AG10803 (cell line): ENCODE measurements at regions not wholly inside any gene's neighbourhood (a gene's known extent, or its start where the extent isn't known, plus 50 kb on each side); places are given as distances from the start of the nearest gene placed in this dataset.

Experiments used
- DNase-seq: peaks from one replicate; pipeline ENCODE4 v3.0.0; 2010; ENCODE audit warnings: low read depth
- H3K4me3 ChIP-seq: 2 replicates; pipeline ENCODE4 v1.5.1; 2011; ENCODE audit warnings: mild to moderate bottlenecking, low read length, control low read depth
- TF ChIP-seq, protein P1 (sequence below): conservative IDR thresholded peaks from 2 replicates; pipeline ENCODE4 v1.5.1; 2011; ENCODE audit warnings: mild to moderate bottlenecking, low read length, control low read depth, inconsistent platforms

DNA sequence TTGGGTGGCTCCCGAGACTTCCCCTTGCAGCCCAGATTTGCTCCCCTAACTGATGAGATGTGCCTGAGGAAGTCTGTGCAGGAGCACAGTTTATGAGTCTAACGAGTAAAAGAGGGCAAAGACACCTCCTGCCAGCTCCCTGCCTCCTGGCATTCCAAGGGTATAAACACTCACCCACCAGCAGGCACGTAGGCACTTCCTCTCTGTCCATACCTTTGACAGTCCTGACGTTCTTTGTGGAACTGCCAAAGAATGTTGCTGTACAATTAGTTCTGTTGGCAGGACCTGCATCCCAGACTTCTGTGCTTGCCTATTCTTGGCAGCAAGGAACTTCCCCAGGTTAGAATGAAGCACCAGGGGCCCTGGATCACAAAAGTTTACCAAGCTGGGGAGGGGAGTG lies 889.3 kb downstream of the BCL11B start:
- no peak for DNase-seq
- no peak overlapping the region for H3K4me3 ChIP-seq
- TF ChIP-seq, protein P1, sequence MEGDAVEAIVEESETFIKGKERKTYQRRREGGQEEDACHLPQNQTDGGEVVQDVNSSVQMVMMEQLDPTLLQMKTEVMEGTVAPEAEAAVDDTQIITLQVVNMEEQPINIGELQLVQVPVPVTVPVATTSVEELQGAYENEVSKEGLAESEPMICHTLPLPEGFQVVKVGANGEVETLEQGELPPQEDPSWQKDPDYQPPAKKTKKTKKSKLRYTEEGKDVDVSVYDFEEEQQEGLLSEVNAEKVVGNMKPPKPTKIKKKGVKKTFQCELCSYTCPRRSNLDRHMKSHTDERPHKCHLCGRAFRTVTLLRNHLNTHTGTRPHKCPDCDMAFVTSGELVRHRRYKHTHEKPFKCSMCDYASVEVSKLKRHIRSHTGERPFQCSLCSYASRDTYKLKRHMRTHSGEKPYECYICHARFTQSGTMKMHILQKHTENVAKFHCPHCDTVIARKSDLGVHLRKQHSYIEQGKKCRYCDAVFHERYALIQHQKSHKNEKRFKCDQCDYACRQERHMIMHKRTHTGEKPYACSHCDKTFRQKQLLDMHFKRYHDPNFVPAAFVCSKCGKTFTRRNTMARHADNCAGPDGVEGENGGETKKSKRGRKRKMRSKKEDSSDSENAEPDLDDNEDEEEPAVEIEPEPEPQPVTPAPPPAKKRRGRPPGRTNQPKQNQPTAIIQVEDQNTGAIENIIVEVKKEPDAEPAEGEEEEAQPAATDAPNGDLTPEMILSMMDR: no peak

- TF ChIP-seq, protein P1: no peak
- DNase-seq: no peak
- H3K4me3 ChIP-seq: no peak overlapping the region
These were observed 886.1 kb downstream of the BCL11B start for GRCh38 chr14:98385851-98386250.

GRCh38 chr14:98391061-98391460 lies 880.9 kb downstream of the BCL11B start:
- no peak for DNase-seq

DNA sequence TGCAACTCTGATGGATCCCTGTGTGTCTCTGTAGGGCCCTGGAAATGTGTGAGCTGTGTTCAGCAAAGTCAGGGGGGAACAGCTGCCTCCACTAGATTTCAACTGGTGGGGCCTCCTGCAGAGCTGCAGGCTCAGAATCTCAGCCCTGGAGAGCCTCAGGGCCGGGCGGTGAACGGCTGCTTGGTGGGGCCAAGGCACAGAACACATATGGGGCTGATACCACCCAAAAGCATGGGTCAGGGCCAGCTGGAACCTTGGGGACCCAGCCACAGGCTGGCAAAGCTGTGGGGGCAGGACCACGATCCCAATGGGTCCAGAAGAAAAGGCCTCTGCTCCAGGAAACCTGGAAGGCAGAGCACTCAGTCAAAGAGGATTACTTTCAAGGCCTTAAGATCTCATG lies 878.5 kb downstream of the BCL11B start:
- TF ChIP-seq, protein P1: no peak
- DNase-seq: no peak
- H3K4me3 ChIP-seq: no peak overlapping the region

More at GRCh38 chr14:98391061-98391460, 880.9 kb downstream of the BCL11B start:
- no peak overlapping the region for H3K4me3 ChIP-seq
- TF ChIP-seq, protein P1: no peak

GRCh38 chr14:98404811-98405210 lies 867.2 kb downstream of the BCL11B start:
- no peak for DNase-seq
- no peak overlapping the region for H3K4me3 ChIP-seq
- TF ChIP-seq, protein P1: no peak

DNA sequence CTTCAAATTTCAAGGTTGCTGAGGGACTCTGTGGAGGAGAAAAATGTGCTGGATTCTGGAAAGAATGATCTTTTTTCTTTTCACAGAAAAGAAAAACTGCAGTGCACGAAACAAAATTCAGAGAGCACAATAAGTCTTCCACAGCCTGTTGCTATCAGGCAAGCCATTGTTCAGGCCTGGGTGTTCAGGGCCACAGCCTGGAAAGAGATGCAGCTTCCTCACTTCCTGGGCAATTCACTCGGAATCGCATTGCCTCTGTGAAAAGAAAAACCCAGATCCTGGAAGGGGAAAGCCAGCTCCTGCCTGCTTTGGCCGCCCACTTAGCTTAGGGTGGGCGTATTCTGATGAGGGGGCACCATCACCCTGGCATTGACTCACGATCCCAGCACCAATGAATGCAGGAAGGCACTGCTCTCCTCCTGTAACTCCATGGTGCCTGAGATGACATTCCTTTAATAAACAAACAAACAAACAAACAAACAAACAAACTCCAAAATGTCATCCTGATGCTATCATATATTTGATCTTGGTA lies 863.9 kb downstream of the BCL11B start:
- TF ChIP-seq, protein P1: no peak
- no peak for DNase-seq

GRCh38 chr14:98408713-98409112 lies 863.3 kb downstream of the BCL11B start:
- no peak for DNase-seq
- TF ChIP-seq, protein P1: no peak

More for the DNA sequence above, 863.9 kb downstream of the BCL11B start:
- no peak overlapping the region for H3K4me3 ChIP-seq

More at GRCh38 chr14:98408713-98409112, 863.3 kb downstream of the BCL11B start:
- H3K4me3 ChIP-seq: no peak overlapping the region
